SK-N-SH treated with all-trans-retinoic acid at 6 μM for 48 hours (cell line): ENCODE measurements at regions not wholly inside any gene's neighbourhood (a gene's known extent, or its start where the extent isn't known, plus 50 kb on each side); places are given as distances from the start of the nearest gene placed in this dataset.

Source experiments
- ARNTL ChIP-seq: fragments of 450-650 bp; formaldehyde crosslinking; IDR thresholded peaks from 2 replicates; pipeline ENCODE4 v1.5.0; 2020; ENCODE audit warnings: low read depth, mild to moderate bottlenecking, moderate library complexity, borderline replicate concordance
- ESRRG ChIP-seq: fragments of 250-450 bp; sonication (Bioruptor Pico); IDR thresholded peaks from 2 replicates; pipeline ENCODE4 v1.6.1; 2021; ENCODE audit warnings: mild to moderate bottlenecking
- POU6F1 ChIP-seq: fragments of 250-450 bp; sonication (Bioruptor Pico); IDR thresholded peaks from 2 replicates; pipeline ENCODE4 v1.8.0; 2021; ENCODE audit warnings: low read depth, mild to moderate bottlenecking, moderate library complexity, borderline replicate concordance
- RARB ChIP-seq: fragments of 250-450 bp; sonication (Bioruptor Pico); IDR thresholded peaks from 2 replicates; pipeline ENCODE4 v1.8.0; 2021; ENCODE audit warnings: mild to moderate bottlenecking, moderate library complexity
- TSHZ2 ChIP-seq: fragments of 250-450 bp; sonication (Bioruptor Pico); IDR thresholded peaks from 2 replicates; pipeline ENCODE4 v1.5.0; 2020; ENCODE audit warnings: mild to moderate bottlenecking, moderate library complexity
- ZNF565 ChIP-seq: fragments of 450-650 bp; formaldehyde crosslinking; conservative IDR thresholded peaks from 2 replicates; pipeline ENCODE4 v1.5.0; 2020; ENCODE audit warnings: low read depth, mild to moderate bottlenecking, moderate library complexity

GRCh38 chr18:71194438-71194837, 905.6 kb downstream of the SOCS6 start:
- TF ChIP-seq ZNF565 (CRISPR knock-in tag), result no peak
- TF ChIP-seq ESRRG (CRISPR knock-in tag), result no peak
- no peak for TF ChIP-seq RARB (CRISPR knock-in tag)
- no peak for TF ChIP-seq ARNTL
- TF ChIP-seq POU6F1 (CRISPR knock-in tag), result no peak
- no peak for TF ChIP-seq TSHZ2 (CRISPR knock-in tag)
